Osteoblast (primary cell): ENCODE measurements at regions not wholly inside any gene's neighbourhood (a gene's known extent, or its start where the extent isn't known, plus 50 kb on each side); places are given as distances from the start of the nearest gene placed in this dataset.

Source experiments
- DNase-seq: peaks from one replicate; pipeline ENCODE4 v3.0.0; 2011; ENCODE audit warnings: low spot score, mixed read lengths; ENCODE audit not compliant: insufficient read length; ENCODE audit errors: missing footprints
- H2AFZ ChIP-seq: 2 replicates; pipeline ENCODE4 v1.6.0; 2011; ENCODE audit warnings: mild to moderate bottlenecking, low read length
- H3K27ac ChIP-seq: 2 replicates; pipeline ENCODE4 v1.5.1; 2011; ENCODE audit warnings: mild to moderate bottlenecking, low read depth, low read length, moderate library complexity
- H3K27me3 ChIP-seq: 2 replicates; pipeline ENCODE4 v1.6.0; 2012; ENCODE audit warnings: mild to moderate bottlenecking, control low read depth, inconsistent platforms, low read length, moderate library complexity; ENCODE audit not compliant: insufficient read depth
- H3K36me3 ChIP-seq: 2 replicates; pipeline ENCODE4 v1.5.1; 2011; ENCODE audit warnings: mild to moderate bottlenecking, low read length, control low read depth, moderate library complexity; ENCODE audit not compliant: insufficient read depth
- H3K4me1 ChIP-seq: 2 replicates; pipeline ENCODE4 v1.5.1; 2011; ENCODE audit warnings: mild to moderate bottlenecking, low read length, control low read depth, moderate library complexity; ENCODE audit not compliant: insufficient read depth
- H3K4me2 ChIP-seq: 2 replicates; pipeline ENCODE4 v1.6.0; 2011; ENCODE audit warnings: mild to moderate bottlenecking, low read length; ENCODE audit not compliant: insufficient read depth
- H3K4me3 ChIP-seq: fragments of 200-600 bp; sonication (generic); 3 replicates; pipeline ENCODE4 v1.5.1; 2012; ENCODE audit warnings: mild to moderate bottlenecking, low read length, inconsistent platforms; ENCODE audit not compliant: insufficient read depth
- H3K79me2 ChIP-seq: 2 replicates; pipeline ENCODE4 v1.6.0; 2012; ENCODE audit warnings: mild to moderate bottlenecking, low read length, control low read depth, inconsistent platforms; ENCODE audit not compliant: insufficient read depth
- H3K9me3 ChIP-seq: 2 replicates; pipeline ENCODE4 v1.5.1; 2011; ENCODE audit warnings: low read depth, low read length, control low read depth
- H4K20me1 ChIP-seq: 2 replicates; pipeline ENCODE4 v1.6.0; 2012; ENCODE audit warnings: mild to moderate bottlenecking, low read length, control low read depth; ENCODE audit not compliant: insufficient read depth
- TF ChIP-seq, protein P1 (sequence below): IDR thresholded peaks from 2 replicates; pipeline ENCODE4 v1.5.1; 2011; ENCODE audit warnings: mild to moderate bottlenecking, low read depth, low read length, moderate library complexity; ENCODE audit errors: extremely low read depth

DNA sequence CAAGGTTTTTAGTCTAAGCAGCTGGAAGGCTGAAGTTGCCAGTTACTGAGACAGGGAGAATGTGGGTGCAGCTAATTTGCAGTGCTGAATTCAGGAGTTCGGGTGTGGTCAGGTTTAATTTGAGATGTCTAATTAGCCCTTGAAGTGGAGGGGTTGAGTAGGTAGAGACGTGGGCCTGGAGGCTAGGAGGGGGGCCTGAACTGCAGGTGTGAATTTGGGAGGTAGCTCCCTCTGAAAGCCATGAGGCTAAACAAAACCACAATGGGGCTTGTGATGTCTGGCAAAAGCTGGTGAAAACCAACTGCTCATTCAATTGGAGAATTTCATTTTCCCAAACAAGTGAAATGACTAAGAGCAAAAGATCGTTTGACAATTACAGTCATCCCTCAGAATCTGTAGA is 246.0 kb upstream of the NFE2L3 start:
- no peak for DNase-seq
- H3K4me3 ChIP-seq = no peak overlapping the region
- no peaks in the 10 kb centered on the region for H4K20me1 ChIP-seq
- no peak overlapping the region for H2AFZ ChIP-seq
- H3K79me2 ChIP-seq = no peaks in the 10 kb centered on the region
- H3K36me3 ChIP-seq = no peaks in the 10 kb centered on the region
- TF ChIP-seq, protein P1, sequence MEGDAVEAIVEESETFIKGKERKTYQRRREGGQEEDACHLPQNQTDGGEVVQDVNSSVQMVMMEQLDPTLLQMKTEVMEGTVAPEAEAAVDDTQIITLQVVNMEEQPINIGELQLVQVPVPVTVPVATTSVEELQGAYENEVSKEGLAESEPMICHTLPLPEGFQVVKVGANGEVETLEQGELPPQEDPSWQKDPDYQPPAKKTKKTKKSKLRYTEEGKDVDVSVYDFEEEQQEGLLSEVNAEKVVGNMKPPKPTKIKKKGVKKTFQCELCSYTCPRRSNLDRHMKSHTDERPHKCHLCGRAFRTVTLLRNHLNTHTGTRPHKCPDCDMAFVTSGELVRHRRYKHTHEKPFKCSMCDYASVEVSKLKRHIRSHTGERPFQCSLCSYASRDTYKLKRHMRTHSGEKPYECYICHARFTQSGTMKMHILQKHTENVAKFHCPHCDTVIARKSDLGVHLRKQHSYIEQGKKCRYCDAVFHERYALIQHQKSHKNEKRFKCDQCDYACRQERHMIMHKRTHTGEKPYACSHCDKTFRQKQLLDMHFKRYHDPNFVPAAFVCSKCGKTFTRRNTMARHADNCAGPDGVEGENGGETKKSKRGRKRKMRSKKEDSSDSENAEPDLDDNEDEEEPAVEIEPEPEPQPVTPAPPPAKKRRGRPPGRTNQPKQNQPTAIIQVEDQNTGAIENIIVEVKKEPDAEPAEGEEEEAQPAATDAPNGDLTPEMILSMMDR = no peak
- no peaks in the 10 kb centered on the region for H3K4me1 ChIP-seq
- no peak overlapping the region for H3K4me2 ChIP-seq
- no peak overlapping the region for H3K27ac ChIP-seq
- no peaks in the 10 kb centered on the region for H3K27me3 ChIP-seq
- H3K9me3 ChIP-seq = no peaks in the 10 kb centered on the region

DNA sequence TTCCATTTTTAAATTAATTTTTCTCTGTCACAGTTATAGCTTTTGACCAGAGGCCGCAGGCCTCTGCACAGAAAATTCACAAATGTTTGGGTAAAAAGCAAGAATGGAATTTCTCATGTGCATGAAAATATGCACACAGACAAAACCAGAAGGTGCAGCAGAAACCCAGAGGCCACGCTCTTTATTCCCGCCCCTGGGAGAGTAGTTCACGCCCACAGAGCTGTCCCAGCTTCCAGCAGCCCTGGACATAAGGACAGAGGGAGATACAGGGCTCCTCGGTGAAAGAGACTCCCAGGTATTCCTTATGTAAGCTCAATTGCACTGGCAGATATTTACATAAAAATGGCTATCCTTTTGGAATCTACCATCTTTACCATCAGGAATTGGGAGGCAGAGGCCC is 245.2 kb upstream of the NFE2L3 start:
- H4K20me1 ChIP-seq = no peaks in the 10 kb centered on the region
- no peaks in the 10 kb centered on the region for H3K4me1 ChIP-seq
- no peak overlapping the region for H2AFZ ChIP-seq
- no peak overlapping the region for H3K27ac ChIP-seq
- no peak overlapping the region for H3K4me3 ChIP-seq
- TF ChIP-seq, protein P1 = no peak
- H3K9me3 ChIP-seq = no peaks in the 10 kb centered on the region
- H3K79me2 ChIP-seq = no peaks in the 10 kb centered on the region
- no peaks in the 10 kb centered on the region for H3K27me3 ChIP-seq
- H3K36me3 ChIP-seq = no peaks in the 10 kb centered on the region
- no peak for DNase-seq
- no peak overlapping the region for H3K4me2 ChIP-seq

DNA sequence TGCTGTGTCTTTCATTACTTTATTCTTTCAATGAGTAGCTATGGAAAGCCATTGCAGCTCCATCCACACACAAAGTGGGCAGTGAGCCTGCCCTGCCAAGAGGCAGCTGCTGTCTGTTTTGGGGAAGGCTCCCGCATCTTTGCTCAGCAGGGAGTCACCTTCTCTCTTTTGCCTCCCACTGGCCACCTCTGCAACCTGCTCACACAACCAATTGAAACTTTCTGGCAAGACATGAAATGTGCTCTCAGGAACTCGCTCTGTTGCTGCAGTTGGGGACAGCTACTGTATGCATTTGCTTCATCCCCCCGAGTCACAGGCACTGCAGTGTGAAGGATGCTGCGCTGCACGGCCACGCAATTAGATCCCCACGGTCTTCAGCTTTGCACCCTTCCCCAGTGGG is 244.8 kb upstream of the NFE2L3 start:
- no peak overlapping the region for H2AFZ ChIP-seq
- no peaks in the 10 kb centered on the region for H3K4me1 ChIP-seq
- DNase-seq = no peak
- no peaks in the 10 kb centered on the region for H4K20me1 ChIP-seq
- no peaks in the 10 kb centered on the region for H3K36me3 ChIP-seq
- no peak overlapping the region for H3K4me3 ChIP-seq
- TF ChIP-seq, protein P1 = no peak
- no peak overlapping the region for H3K4me2 ChIP-seq
- no peaks in the 10 kb centered on the region for H3K79me2 ChIP-seq
- H3K9me3 ChIP-seq = no peaks in the 10 kb centered on the region
- H3K27me3 ChIP-seq = no peaks in the 10 kb centered on the region
- no peak overlapping the region for H3K27ac ChIP-seq

DNA sequence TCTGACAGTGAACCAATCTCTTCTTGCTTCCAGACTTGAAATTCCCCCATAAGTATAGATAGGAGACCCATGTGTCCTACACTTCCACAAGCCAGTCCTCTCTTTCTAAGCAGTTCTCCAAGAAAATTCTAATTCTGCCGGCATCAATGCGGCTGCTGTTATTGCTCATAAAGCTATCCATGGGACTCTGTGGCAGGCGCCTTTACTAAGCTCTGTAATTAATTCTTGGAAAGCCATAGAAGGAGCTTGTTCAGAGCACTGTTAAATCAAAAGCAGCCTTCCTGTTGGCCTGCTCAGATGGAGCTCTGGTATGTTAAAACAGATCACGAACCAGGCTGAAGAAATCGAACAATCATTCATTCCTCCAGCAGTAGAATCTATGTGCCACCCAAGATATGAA is 244.3 kb upstream of the NFE2L3 start:
- Histone ChIP-seq H4K20me1 (no peaks in the 10 kb centered on the region), H3K27ac (no peak overlapping the region), H3K79me2 (no peaks in the 10 kb centered on the region), H3K4me1 (no peaks in the 10 kb centered on the region), H3K9me3 (no peaks in the 10 kb centered on the region), H3K4me3 (no peak overlapping the region), H3K27me3 (no peaks in the 10 kb centered on the region), H3K4me2 (no peak overlapping the region), H2AFZ (no peak overlapping the region), H3K36me3 (no peaks in the 10 kb centered on the region)
- no peak for DNase-seq
- TF ChIP-seq, protein P1 = no peak
